Anterior cingulate cortex (tissue), 58 donors: ENCODE measurements at regions not wholly inside any gene's neighbourhood (a gene's known extent, or its start where the extent isn't known, plus 50 kb on each side); places are given as distances from the start of the nearest gene placed in this dataset.
"Not testable (repeated sequence)": the region's sequence is repeated elsewhere in the genome, so short reads cannot be mapped to it uniquely, and the experiment has no call there.

Source experiments
- DNase-seq, 58 donors: peaks; one replicate each; lab custom pipeline; 2025; lab: John Stamatoyannopoulos, UW

GRCh38 chr5:163108351-163108750 is 329.0 kb upstream of the CCNG1 start:
- DNase-seq = no peak

DNA sequence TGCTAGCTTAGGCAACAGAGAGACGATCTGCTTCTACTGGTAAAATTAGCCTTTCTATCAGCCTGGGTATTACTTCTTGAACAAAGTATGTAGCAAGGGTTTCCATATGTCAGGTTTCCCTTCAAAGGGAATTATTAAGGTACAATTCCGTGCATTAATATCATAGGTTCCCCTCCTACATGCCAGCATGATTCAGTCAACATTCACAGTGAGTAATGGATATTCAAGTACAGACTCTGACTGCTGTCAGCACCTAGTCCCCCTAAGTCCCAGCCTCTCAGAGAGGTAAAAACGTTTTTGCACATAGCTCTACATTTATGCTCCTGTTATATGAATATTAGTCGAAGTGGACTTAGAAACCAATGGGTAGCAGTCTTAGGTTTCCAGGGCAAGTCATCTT is 322.4 kb upstream of the CCNG1 start:
- no peak for DNase-seq

DNA sequence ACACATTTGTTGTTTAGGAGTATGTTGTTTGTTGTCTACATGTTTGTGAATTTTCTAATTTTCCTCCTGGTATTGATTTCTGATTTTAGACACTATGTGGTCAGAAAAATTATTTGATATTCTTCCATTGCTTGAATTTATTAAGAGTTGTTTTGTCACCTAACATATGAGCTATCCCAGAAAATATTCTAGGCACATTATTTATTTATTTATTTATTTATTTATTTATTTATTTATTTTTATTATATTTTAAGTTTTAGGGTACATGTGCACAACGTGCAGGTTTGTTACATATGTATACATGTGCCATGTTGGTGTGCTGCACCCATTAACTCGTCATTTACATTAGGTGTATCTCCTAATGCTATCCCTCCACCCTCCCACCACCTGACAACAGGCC is 320.8 kb upstream of the CCNG1 start:
- DNase-seq = not testable (repeated sequence)

- DNase-seq = no peak
Observed at GRCh38 chr5:163134061-163134460, 303.3 kb upstream of the CCNG1 start.

- DNase-seq = no peak
Observed at GRCh38 chr5:163135849-163136248, 301.5 kb upstream of the CCNG1 start.

DNA sequence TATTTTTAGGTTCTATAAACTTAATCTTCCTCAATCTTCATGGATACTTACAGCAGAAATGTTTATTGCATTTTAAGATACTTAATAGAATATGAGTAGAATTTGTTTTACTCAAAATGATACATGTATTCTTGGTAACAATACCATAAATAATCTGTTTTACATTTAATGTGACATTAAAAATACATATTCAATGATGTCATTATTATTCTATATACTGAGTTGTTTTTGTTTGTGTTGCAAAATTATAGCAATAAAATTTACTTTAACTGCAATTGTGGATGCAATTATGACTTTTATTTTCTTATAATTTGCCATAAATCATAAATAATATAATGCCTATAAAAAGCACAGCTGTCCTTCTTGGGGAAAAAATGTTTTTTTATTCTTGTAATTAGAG is 275.9 kb upstream of the CCNG1 start:
- DNase-seq = no peak

GRCh38 chr5:163162645-163163044 is 274.8 kb upstream of the CCNG1 start:
- no peak for DNase-seq

DNA sequence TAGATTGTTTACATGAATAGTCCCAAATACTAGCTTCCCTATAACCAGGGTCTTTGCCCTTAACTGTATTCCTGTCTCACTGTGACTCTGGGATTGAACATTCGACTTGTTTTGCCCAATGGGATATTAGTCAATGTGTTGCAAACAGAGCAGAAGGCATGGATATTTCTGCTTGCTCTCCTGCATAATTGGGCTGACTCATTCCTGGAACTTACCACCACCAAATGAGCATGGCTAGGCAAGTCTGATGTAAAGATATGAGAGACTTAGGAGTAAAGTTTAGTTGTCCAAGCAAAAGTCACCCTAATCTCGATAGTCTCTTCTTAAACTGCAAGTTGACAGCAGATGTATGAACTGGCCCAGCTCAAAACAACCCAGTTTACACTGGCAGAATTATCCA is 273.5 kb upstream of the CCNG1 start:
- DNase-seq = no peak

DNA sequence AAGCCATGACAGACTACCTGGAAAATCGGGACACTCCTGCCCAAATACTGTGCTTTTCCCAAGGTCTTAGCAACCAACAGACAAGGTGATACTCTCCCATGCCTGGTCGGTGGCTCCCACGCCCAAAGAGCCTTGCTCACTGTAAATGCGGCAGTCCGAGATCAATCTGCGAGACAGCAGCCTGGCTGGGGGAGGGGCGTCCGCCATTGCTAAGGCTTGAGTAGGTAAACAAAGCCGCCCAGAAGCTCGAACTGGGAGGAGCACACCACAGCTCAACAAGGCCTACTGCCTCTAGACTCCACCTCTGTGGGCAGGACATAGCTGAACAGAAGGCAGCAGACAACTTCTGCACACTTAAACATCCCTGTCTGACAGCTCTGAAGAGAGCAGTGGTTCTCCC is 272.1 kb upstream of the CCNG1 start:
- DNase-seq = no peak

- not testable (repeated sequence) for DNase-seq
Observed at GRCh38 chr5:163170161-163170560, 267.2 kb upstream of the CCNG1 start.

DNA sequence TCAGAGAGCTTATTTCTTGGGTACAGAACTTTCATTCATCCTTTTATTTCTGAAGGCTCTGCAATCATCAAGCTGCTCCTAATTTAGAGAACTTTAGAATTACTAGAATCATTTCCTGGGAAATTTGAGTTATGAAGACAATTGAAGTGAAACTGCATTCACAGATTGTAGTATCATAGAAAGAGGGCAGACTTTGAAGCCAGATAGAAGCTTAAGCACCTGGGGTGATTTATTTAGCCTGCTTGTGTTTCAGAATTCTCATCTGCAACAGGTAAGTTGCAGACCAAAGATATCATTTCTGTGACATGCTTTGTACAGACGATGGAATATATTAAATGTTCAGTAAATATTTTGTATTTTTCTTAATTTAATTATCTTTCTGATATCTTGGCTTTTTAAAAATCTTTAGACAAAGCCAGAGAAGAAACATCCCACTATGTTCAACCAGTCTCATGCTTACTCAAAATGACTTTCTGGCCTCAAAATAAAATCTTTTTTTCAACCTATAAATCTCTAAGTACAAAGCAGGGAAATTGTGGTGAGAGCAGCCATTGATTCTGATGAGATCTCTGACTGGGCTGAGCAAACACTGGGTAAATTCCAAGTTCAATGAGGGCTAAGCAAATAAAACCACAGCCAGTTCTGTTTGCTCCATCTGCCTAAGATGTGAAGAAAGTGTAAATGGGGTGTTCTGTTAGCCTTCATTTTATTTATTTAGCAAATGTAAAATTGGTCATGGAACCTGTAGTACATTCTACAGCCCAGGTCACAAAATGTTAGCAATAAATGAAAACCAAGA is 264.7 kb upstream of the CCNG1 start:
- no peak for DNase-seq

DNA sequence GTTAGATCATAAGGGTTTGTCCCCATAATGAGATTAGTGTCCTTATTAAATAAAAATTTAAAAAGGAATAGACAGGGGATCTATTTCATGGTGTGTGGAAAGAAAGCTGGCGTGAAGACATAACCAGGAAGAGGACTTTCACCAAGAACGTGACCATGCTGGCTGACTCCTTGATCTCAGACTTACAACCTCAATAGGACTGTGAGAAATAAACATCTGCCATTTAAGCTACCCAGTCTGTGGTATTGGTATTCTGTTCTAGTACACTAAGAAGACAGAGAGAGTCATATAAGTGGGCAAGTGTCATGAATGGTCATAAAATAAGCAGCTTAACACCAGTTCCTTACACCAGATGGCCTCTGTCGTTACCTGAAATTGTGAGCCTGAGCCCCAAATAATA is 259.4 kb upstream of the CCNG1 start:
- DNase-seq = no peak

GRCh38 chr5:163185315-163185714 is 252.1 kb upstream of the CCNG1 start:
- DNase-seq = no peak

DNA sequence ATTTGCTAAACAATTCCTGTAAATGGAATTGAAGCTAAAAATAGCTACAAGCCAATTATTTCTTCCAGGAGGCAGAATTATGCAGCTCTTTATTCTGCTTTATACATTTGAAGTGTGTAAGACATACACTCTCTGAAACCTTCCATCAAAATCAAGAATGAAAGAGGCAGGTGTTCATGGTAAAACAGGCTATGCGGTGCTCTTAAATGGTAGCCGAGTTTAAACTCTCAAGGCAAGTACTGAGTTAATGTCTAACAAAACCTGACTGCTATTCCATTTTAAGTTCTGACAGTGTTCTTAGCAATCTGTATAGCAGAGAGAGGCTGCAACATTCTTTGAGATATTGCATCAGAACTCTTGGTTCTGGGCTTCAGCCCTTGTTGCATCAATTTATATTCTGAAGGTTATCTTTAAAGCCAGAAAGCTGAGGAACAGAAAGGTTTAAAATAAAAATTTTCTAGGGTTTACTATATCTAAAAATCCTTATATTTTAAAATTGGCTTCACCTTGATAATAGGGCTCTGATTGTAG is 248.3 kb upstream of the CCNG1 start:
- no peak for DNase-seq

DNA sequence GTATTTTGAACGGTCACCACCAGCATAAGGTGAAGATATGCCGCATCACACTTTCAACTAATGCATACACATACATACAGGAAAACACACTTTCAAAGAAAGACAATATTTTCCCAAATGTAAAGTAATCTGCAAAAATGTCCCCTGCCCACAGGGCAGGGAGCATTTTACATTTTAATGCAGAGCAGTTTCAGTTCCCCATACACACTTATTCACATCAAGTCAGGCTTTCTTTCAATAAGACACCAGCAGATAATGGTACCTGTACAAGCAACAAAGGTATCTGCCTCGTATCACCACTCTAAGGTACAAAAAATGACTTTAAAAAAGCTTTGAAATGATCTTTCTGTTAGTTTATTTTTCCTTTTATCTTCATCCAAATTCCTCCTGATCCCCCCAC is 247.1 kb upstream of the CCNG1 start:
- no peak for DNase-seq

GRCh38 chr5:163190784-163191183 is 246.6 kb upstream of the CCNG1 start:
- DNase-seq = no peak

DNA sequence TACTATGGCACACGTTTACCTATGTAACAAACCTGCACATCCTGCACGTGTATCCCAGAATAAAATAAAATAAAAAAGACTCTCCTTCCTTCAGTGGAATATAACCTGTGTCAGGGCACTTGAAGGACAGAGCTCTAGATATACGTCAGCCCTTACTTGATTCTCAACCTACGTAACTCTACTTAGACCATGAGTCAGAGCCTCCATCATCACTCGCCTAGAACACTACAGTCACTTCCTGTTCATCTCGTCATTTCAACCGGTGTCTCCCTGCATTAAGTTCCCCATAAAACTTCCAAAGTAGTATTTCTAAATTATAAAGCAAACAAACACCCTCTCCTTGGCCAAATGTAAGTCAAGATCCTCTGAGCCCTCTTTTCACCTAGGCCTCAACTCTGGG is 243.5 kb upstream of the CCNG1 start:
- no peak for DNase-seq

GRCh38 chr5:163205645-163206044 is 231.8 kb upstream of the CCNG1 start:
- DNase-seq = no peak

- DNase-seq = no peak
Observed at GRCh38 chr5:163221581-163221980, 215.8 kb upstream of the CCNG1 start.

DNA sequence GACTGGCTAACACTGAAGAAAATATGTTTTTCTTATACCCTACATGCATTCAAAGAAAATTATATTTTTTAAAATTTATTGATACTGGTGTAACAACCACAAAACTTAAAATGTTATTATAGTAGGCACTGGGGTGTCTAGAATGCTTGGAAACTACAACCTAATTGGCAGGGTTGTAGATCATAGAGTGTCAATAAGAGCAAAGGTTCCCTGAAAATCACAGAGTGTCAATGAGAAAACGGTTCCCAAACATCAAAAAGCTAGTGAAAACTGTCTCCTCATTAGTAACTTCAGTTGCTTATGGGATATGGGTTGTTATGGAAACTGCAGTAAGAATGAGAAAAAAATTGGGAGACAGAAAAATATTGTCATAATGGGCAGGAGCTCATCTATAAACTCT is 214.4 kb upstream of the CCNG1 start:
- DNase-seq = no peak

- no peak for DNase-seq
Observed at GRCh38 chr5:163244445-163244987, 192.9 kb upstream of the CCNG1 start.

GRCh38 chr5:163245584-163245983 is 191.8 kb upstream of the CCNG1 start:
- no peak for DNase-seq
